ENCODE measurements at regions not wholly inside any gene's neighbourhood (a gene's known extent, or its start where the extent isn't known, plus 50 kb on each side); places are given as distances from the start of the nearest gene placed in this dataset.
"Not testable (repeated sequence)": the region's sequence is repeated elsewhere in the genome, so short reads cannot be mapped to it uniquely, and the experiment has no call there.

- DNase-seq = no peak
Measured at GRCh38 chr14:40219032-40219431, 786.8 kb upstream of the FBXO33 start.

GRCh38 chr14:40218282-40218941 is 786.2 kb upstream of the FBXO33 start:
- peak in 1 of 3 experiments; percentile 15 for DNase-seq

DNA sequence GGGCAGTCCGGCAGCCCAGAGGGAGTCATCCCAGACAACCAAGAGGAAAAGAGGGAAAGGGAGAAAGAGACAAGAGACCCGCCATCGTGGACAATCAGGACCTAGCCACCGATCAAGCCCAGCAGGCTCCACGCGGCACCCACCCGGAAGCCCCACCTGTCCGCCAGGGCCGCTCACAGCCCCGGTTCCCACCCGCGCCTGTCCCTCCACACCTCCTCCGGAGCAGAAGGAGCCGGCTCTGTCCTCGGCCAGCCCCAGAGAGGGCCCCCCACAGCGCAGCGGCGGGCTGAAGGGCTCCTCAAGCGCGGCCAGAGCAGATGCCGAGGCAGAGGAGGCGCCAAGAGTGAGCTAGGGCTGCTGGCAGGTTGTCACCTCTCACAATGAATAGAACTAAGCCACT is 784.7 kb upstream of the FBXO33 start:
- DNase-seq = no peak

- not testable (repeated sequence) for DNase-seq
Measured at GRCh38 chr14:40216408-40216807, 784.2 kb upstream of the FBXO33 start.

DNA sequence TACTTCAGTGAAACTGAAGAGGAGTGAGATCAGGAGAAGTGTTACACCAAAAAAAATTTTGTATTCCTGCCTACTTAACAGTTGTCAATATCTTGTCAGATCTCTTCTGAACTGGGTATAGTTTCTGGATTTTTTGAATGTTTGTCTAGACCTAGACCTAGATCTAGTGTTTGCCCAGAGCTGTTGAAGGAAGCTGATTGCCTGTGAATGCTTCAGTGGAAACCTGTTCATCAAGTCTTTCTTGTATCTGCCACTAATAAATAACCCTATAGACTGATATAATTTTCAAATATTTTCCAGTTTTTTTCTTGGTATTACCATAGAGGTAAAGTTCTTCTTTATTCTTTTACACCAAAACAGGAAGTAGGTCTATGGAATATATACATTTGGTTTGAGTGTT is 781.5 kb upstream of the FBXO33 start:
- DNase-seq = peak in 1 of 3 experiments; percentile 41

DNA sequence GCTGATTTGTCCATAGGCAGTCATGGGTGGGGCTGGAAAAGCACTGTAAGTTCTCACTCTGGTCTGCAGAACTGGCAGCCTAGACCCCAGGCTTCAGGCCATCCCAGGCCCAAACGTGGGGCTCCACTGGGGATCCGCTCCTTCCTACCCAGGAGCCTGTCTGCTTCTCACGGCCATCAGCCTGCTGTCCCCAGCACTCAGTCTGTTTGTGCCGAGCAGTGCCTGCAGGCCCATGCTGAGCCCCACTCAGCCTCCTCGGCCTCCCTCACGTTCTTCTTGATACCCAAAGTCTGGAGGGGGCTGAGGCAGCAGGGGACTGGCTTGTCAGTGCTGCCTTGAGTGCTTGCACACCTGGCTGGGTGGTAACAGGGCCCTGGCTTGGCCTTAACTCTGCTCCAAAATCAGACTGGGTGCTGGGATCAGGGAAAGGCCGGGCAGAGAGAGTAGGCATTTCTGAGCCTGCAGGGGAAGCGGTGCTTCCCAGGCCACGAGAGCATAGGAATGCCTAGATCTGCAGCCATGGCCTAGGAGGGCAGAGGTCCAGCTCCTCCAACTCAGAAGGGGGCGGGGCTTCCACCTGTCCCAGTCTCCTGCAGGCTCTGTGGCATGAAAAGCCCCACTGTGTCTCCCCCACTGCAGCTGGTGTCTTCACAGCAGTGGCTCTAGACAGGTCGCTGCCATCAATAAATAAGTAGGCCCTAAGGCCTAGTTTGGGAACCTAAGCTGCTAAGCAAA is 772.4 kb upstream of the FBXO33 start:
- no peak for DNase-seq

DNA sequence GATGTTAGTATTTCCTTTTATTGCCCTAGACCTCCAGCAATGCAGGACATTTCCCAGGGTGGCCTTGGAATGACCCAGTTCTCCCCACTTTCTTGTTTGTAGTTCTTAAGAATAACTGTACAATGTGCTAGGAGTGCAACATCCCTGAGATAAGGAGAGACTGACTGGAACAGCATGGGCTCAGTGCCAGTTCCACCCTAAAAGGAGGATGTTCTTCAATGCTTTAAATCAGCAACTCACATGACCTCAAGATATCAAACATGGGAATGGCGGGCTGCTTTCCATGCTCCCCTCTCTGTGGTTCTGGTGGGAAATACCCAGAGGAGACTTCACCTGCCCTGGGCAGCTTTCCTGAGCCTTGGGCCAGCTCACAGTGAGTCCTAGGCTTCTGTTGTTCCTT is 766.9 kb upstream of the FBXO33 start:
- DNase-seq = no peak

DNA sequence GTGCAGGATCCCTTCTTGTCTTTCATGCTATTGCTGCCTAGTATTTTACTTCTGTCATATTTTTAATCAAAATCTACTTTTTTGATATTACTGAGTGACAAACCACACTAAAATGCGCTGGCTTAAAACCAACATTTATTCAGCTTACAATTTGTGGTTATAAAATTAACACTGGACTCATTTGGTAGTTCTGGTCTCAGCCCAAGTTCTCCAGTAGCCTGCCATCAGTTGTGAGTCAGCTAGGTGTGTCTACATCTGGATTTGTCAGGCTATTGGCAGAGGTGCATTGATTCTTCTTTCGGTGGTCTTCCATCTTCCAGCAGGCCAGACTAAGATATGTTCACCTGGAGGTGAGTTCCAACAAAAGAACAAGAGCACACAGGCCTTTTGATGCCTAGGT is 765.1 kb upstream of the FBXO33 start:
- DNase-seq = no peak

- DNase-seq = no peak
Measured at GRCh38 chr14:40188006-40188405, 755.8 kb upstream of the FBXO33 start.

- DNase-seq = no peak
Measured at GRCh38 chr14:40164083-40164482, 731.9 kb upstream of the FBXO33 start.

DNA sequence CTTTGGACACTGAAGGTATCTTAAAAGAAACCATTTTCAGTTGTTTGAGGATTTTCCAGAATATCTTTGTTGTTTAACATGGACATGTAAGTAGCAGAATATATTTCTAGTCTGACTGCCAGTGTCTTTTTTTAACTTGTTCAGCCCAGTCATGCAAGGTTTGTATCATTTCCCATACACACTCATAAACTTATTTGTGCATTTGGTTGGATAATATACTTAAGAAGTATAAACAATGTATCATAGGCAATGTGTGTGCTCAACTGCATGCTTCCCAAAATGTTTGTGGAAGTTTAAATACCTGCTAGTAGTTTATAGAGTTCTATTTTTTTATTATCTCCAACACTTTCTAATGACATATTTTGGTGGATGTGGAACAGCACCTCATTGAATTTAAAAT is 707.4 kb upstream of the FBXO33 start:
- DNase-seq = no peak

DNA sequence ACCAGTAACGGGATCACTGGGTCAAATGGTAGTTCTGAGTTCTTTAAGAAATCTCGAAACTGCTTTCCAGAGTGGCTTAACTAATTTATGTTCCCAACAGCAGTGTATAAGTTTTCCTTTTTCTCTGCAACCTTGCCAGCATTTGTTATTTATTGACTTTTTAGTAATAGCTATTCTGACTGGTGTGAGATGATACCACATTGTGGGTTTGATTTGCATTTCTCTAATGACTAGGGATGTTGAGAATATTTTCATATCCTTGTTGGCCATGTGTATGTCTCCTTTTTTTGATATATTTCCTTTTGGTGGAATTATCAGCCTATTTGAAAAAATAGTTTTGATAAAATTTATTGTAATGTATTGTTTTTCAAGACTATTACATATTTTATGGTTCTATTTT is 701.2 kb upstream of the FBXO33 start:
- DNase-seq = no peak

- no peak for DNase-seq
Measured at GRCh38 chr14:40129159-40129558, 696.9 kb upstream of the FBXO33 start.

DNA sequence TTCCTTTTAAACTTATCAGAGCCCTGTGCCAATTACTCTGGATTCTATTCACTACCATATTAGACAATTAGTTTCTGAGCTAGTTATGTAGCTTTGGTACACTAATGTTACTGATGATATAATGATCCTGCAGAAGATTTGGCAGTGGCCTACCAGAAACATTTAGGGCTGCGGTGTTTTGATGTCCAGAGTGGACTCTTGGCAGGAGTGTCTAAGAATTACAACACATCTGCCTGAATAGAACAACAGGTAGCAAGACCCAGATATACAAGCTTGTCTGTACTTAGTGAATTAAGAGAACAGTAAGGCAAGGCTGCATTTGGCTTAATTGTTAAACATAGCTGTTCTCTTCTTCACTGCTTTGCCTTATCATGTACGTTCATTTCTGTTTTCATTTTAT is 691.6 kb upstream of the FBXO33 start:
- no peak for DNase-seq

DNA sequence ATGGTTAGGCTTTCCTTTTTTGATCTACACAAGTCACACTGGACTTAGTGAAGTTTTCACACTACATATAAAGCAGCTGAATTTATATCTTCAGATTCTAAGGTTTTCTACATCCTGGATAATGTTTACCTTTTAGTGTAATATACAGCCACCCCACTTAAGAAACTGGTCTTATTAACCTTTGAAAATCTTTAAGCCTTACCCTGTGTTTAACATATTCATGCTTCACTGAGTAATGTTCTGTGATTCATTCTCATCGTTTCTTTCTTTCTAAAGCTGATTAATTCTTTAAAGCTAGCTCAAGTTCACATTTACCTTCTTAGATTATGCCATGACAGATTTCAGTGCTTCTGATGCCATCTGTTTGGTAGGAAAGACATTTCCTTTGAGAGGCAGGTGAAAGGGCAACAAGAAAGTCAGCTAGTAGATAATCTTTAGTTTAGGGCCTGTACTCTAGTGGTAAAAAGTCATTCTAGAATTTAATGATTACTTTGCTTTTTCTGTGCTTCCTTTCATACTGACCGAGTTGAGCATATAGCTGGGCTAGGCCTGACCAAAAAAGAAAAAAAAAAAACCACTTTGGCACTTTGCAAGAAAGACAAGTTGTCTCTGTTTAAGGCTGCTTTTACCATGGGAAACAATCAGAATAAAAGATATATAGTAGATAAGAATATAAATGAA is 690.9 kb upstream of the FBXO33 start:
- DNase-seq = no peak

DNA sequence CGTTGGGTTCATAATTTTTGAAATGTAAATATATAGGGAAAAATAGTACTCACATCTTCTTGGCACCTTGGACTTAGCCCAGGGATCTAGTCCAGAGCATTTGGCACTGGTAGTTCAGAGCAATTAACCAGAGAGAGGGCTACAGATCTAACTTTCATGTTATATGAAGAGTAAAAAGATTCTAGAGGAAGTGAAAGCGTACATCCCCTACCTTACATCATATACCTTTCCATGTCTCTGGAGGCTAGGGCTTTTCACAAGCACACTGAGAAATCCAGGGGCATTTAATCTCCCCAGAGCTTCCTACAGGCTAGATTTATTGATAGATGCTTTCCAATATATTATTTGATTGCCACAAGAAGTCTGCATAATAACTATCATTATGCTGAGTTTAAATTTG is 687.5 kb upstream of the FBXO33 start:
- no peak for DNase-seq

- no peak for DNase-seq
Measured at GRCh38 chr14:40119321-40119720, 687.1 kb upstream of the FBXO33 start.

DNA sequence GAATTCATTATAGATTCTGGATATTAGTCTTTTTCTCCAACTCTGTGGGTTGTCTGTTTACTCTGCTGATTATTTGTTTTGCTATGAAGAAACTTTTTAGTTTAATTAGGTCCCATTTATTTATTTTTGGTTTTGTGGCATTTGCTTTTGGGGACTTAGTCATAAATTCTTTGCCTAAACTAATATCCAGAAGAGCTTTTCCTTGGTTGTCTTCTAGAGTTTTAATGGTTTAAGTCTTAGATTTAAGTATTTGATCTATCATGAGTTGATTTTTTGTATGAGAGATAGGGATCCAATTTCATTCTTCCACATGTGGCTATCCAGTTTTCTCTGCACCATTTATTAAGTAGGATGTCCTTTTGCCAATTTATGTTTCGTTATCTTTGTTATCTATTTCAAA is 683.4 kb upstream of the FBXO33 start:
- no peak for DNase-seq

DNA sequence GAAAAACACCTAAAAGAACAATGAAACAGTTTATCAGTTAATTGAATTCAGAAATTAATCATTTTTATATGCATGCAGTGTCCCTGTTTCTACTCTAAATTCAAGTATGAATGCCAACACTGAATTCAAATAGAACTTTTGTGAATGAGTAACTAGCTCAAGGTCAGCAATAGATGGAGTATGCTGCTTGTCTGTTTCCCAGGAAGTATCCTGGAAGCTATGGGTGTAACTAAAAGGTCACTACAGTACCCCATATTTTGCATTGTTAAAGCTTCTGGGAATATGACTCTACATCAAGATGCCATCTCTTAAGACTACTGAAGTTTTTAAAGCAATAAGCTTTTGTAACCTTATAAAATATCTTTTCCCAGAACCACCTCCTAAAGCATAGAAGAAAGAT is 681.4 kb upstream of the FBXO33 start:
- no peak for DNase-seq

DNA sequence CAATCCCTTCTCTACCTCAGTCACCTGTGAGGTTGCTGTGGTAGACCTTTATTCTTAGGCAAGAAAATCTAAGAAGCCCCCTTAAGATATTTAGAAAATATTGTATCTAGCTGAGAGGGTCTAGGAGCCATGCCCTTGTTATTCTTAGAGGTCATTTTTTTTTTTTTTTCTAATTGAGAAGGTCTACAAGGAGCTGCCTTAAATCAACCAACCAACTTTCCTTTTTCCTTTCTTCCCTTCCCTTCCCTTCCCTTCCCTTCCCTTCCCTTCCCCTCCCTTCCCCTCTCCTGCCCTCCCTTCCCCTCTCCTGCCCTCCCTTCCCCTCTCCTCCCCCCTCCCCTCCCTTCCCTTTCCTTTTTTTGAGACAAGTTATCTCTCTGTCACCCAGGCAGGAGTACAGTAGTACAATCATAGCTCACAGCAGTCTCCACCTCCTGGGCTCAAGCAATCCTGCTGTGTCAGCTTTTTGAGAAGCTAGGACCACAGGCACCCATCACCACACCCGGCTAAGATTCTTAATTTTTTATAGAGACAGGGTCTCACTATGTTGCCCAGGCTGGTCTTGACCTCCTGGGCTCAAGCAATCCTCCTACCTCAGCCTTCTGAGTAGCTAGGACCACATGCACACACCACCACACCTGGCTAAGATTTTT is 668.4 kb upstream of the FBXO33 start:
- no peak for DNase-seq

DNA sequence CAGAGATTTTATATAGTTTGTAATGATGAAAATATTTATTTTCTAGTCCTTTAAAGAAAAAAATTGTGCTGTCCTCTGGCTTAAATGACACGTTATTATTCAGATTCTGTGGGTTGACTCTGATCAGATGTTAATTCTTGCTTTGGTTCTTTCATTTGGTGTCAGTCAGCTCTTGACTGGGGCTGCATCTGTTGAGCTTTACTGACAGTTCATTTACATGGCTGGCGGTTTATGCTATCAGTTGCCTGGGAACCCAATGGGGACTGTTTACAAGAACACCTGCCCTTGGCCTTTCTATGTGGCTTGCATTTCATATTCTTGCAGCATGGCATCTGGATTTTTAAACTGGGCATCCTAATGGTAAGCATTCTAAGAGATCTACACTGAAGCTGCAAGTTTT is 667.1 kb upstream of the FBXO33 start:
- peak in 2 of 3 experiments; percentile 2 to 31 for DNase-seq

- DNase-seq = no peak
Measured at GRCh38 chr14:40098468-40098867, 666.2 kb upstream of the FBXO33 start.

- DNase-seq = no peak
Measured at GRCh38 chr14:40096968-40097367, 664.7 kb upstream of the FBXO33 start.

DNA sequence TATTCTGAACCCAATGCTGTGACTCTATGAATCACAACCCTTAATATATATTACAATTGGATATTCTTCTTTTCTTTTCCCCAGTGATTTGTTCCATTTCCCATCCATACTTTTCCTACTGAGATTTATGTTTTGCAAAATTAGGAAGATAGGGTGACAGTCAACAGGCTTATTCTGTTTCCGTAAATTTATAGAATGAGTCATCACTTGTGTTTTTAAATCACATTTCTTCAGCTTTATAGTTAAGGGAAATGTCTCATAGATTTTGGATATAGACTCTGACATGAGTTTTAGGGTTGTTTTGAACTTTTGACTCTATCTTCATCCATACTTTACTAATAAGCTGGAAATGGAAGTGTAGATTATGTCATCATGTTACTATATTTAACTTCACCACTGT is 661.6 kb upstream of the FBXO33 start:
- DNase-seq = no peak

All from NCI-H1417 (cell line).